ENCODE measurements at regions not wholly inside any gene's neighbourhood (a gene's known extent, or its start where the extent isn't known, plus 50 kb on each side); places are given as distances from the start of the nearest gene placed in this dataset.
A peak's percentile ranks its signal among the peaks of the same experiment; 100 is the strongest.

DNA sequence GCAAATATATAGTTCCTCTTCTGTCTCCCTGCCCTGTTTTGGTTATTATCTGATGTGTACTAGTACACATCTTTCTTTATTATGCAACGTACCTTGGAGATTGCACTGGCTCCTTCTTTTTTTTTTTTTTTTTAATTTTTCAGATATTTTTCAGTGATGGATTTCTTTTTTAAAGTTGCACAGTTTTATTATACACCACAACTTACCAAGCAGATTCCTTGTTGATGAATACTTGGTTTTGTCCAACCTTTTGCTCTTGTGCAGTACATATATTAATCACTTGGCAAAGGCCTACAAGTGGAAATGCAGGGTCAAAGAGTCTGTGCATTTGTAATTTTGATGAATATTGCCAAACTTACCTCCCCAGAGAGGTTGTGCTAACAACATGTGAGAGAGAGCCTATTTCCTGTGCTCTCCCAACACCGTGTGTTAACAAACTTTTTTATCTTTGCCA, 50.1 kb upstream of the RNF24 start:
- no peak overlapping the region for H3K4me3 ChIP-seq
- 20 to 48% (median 32%) methylated on average over 2 of the region's 2 CpGs for WGBS, 5 donors
- no peaks in the 10 kb centered on the region for H3K27me3 ChIP-seq (replicated peaks in 1 of 7)
- peak overlapping the region in 6 of 8 donors; percentile 47 to 86 (median 68) for H3K27ac ChIP-seq
- no peaks in the 10 kb centered on the region for H3K9me3 ChIP-seq
- intact Hi-C loops (cut with DNase I; ENCODE audit: low total_unique reads) = no loop called here
- TF ChIP-seq POLR2AphosphoS5 (IDR thresholded peaks at IDR 0.05) (no peak), POLR2A (IDR thresholded peaks at IDR 0.05) (no peak)
- TF ChIP-seq, protein P1, sequence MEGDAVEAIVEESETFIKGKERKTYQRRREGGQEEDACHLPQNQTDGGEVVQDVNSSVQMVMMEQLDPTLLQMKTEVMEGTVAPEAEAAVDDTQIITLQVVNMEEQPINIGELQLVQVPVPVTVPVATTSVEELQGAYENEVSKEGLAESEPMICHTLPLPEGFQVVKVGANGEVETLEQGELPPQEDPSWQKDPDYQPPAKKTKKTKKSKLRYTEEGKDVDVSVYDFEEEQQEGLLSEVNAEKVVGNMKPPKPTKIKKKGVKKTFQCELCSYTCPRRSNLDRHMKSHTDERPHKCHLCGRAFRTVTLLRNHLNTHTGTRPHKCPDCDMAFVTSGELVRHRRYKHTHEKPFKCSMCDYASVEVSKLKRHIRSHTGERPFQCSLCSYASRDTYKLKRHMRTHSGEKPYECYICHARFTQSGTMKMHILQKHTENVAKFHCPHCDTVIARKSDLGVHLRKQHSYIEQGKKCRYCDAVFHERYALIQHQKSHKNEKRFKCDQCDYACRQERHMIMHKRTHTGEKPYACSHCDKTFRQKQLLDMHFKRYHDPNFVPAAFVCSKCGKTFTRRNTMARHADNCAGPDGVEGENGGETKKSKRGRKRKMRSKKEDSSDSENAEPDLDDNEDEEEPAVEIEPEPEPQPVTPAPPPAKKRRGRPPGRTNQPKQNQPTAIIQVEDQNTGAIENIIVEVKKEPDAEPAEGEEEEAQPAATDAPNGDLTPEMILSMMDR (IDR thresholded peaks at IDR 0.05 in 8 of 11, conservative IDR thresholded peaks at IDR 0.05 in 3 of 11) = no peak
- peaks cover 4 to 88% (median 45%) of the 10 kb centered on the region in 6 donors for H3K4me1 ChIP-seq
- no peaks in the 10 kb centered on the region for H3K36me3 ChIP-seq
- no peak for DNase-seq

All from spleen (tissue), 11 donors.